Left ventricle myocardium inferior (tissue), 1 donor: ENCODE measurements at regions not wholly inside any gene's neighbourhood (a gene's known extent, or its start where the extent isn't known, plus 50 kb on each side); places are given as distances from the start of the nearest gene placed in this dataset.

Source experiments
- DNase-seq: peaks from one replicate; pipeline ENCODE4 v3.0.0-alpha.2; 2020
- H3K27ac ChIP-seq: fragments of 200-600 bp; replicated peaks from 2 replicates; pipeline ENCODE4 v1.8.0; 2021
- H3K27me3 ChIP-seq: fragments of 200-600 bp; 2 replicates; pipeline ENCODE4 v1.8.0; 2021; ENCODE audit warnings: low read depth
- H3K36me3 ChIP-seq: fragments of 200-600 bp; 2 replicates; pipeline ENCODE4 v1.8.0; 2021
- H3K4me1 ChIP-seq: fragments of 200-600 bp; 2 replicates; pipeline ENCODE4 v1.8.0; 2021
- H3K4me3 ChIP-seq: fragments of 200-600 bp; 2 replicates; pipeline ENCODE4 v1.8.0; 2021; ENCODE audit warnings: mild to moderate bottlenecking, moderate library complexity
- H3K9me3 ChIP-seq: fragments of 200-600 bp; replicated peaks from 2 replicates; pipeline ENCODE4 v1.8.0; 2021
- intact Hi-C: fragments of 100-400 bp; cut with micrococcal nuclease; formaldehyde crosslinking; loops from one replicate; pipeline ENCODE4 v1.11.0; 2022
- TF ChIP-seq, protein P1 (sequence below): fragments of 200-600 bp; IDR thresholded peaks from 2 replicates; pipeline ENCODE4 v1.8.0; 2021; ENCODE audit warnings: antibody characterized with exemption, mild to moderate bottlenecking, borderline replicate concordance
- donor health status: DM: no; HTN: yes; CAD: no; lungs with severe emphysema.

DNA sequence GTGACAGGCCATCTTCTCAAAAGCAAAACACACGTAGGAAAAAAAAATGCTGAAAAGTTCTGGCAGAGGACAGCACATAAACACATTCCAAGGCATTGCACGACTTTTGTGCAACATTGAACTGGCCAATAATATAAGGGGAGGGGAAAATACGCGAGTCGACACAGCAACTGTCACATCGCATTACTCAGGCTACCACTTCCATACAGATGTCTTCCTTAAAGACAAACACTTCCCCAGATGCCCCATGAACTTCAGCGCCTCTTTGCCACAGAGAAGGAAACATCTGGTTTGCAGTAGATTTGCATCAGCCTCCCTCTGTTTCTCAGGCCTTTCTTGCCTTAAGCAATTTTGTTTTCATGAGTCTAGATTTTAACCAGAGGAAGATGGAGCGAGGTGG is 144.4 kb upstream of the IGF1R start:
- intact Hi-C loops, result no loop called here
- no peaks in the 10 kb centered on the region for H3K36me3 ChIP-seq
- H3K4me1 ChIP-seq, result no peaks in the 10 kb centered on the region
- peaks cover 79% of the 10 kb centered on the region for H3K27me3 ChIP-seq
- H3K27ac ChIP-seq, result no peak overlapping the region
- DNase-seq, result no peak
- H3K9me3 ChIP-seq, result peaks cover 18% of the 10 kb centered on the region
- H3K4me3 ChIP-seq, result no peak overlapping the region
- TF ChIP-seq, protein P1, sequence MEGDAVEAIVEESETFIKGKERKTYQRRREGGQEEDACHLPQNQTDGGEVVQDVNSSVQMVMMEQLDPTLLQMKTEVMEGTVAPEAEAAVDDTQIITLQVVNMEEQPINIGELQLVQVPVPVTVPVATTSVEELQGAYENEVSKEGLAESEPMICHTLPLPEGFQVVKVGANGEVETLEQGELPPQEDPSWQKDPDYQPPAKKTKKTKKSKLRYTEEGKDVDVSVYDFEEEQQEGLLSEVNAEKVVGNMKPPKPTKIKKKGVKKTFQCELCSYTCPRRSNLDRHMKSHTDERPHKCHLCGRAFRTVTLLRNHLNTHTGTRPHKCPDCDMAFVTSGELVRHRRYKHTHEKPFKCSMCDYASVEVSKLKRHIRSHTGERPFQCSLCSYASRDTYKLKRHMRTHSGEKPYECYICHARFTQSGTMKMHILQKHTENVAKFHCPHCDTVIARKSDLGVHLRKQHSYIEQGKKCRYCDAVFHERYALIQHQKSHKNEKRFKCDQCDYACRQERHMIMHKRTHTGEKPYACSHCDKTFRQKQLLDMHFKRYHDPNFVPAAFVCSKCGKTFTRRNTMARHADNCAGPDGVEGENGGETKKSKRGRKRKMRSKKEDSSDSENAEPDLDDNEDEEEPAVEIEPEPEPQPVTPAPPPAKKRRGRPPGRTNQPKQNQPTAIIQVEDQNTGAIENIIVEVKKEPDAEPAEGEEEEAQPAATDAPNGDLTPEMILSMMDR, result no peak

DNA sequence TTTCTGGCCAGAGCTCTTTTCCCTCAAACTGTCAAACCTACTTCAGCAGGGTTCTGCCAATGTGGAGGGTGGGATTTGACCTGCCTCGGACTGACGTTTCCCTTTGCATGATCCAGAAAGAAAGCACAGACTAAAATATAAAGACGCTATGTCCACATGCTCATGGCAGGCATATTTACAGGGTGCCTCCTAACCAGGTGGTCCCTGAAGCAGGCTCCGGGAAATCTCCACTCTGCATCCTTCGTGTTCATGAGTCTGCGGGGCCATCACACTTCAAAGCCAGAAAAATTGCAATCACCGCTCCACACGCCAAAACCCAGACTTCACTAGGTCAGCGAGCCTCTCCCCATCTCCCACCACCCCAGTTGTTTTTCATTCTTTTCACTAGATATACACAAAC is 143.3 kb upstream of the IGF1R start:
- H3K27ac ChIP-seq, result no peak overlapping the region
- H3K27me3 ChIP-seq, result peaks cover 89% of the 10 kb centered on the region
- TF ChIP-seq, protein P1, result no peak
- intact Hi-C loops, result no loop called here
- no peaks in the 10 kb centered on the region for H3K36me3 ChIP-seq
- peaks cover 7% of the 10 kb centered on the region for H3K9me3 ChIP-seq
- no peak overlapping the region for H3K4me3 ChIP-seq
- no peaks in the 10 kb centered on the region for H3K4me1 ChIP-seq
- DNase-seq, result no peak

DNA sequence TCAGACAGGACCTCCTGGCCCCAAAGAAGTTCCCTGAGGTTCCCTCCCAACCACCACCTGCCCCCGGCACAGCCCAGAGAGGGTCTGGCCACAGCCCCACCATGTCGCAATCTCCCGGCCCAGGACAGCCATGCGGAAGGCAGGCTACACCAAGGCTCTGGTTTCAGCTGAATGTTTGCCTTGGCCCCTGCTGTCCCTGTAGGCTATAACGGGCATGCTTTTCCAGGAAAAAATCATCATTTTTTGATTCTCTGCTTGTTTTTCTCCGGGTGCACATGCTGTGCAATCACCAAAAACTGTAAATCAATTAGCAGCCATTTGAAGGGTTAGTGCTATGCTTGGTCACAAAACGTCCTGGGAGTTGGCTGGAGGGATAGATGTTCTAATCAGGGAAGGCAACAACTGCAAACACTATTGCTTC is 142.7 kb upstream of the IGF1R start:
- Histone ChIP-seq H3K4me1 (no peaks in the 10 kb centered on the region), H3K27me3 (peaks cover 88% of the 10 kb centered on the region), H3K4me3 (no peak overlapping the region), H3K9me3 (peaks cover 1% of the 10 kb centered on the region), H3K36me3 (no peaks in the 10 kb centered on the region), H3K27ac (no peak overlapping the region)
- intact Hi-C loops, result no loop called here
- DNase-seq, result no peak
- TF ChIP-seq, protein P1, result no peak

DNA sequence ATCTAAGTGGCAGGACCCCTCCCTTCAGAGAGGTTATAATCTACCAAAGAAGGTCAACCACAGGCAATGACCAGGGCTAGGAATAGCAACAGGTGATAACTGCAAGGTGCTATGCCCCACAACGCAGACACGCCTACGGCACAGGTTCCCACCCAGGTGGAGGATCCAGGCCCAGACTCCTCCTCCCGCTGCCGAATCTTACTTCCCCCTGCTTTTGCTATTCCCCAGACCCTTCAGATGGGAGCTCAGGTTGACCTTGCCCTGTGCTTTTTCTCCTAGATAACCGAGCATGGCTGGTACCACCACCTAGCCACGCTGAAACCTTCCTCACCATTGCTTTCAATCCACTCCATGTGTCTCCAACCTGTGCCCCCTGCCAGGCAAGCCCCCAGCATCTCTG is 142.2 kb upstream of the IGF1R start:
- intact Hi-C loops, result no loop called here
- H3K27me3 ChIP-seq, result peaks cover 82% of the 10 kb centered on the region
- H3K27ac ChIP-seq, result no peak overlapping the region
- DNase-seq, result no peak
- no peaks in the 10 kb centered on the region for H3K4me1 ChIP-seq
- no peak overlapping the region for H3K4me3 ChIP-seq
- TF ChIP-seq, protein P1, result no peak
- no peaks in the 10 kb centered on the region for H3K9me3 ChIP-seq
- no peaks in the 10 kb centered on the region for H3K36me3 ChIP-seq

DNA sequence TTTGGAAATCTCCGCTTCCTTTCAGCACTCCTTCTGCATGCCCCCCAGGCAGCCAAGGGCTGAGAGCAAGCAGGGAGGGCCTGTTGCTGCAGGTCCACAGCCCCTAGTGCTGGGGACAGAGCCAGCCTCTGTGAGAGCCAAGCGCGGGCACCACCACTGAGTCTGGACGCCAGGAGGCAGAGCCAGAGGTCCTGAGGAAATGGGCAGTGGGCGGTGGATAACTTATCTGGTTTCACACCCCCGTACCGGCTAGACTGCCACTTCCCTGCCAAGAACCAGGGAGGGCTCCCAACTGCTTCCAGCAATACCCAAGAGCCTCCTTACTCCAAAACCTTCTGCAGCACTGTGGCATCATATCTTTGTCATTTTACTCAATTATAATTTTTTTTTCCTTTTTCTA is 141.6 kb upstream of the IGF1R start:
- intact Hi-C loops, result no loop called here
- Histone ChIP-seq H3K36me3 (no peaks in the 10 kb centered on the region), H3K27ac (no peak overlapping the region), H3K4me3 (no peak overlapping the region), H3K4me1 (no peaks in the 10 kb centered on the region), H3K27me3 (peaks cover 77% of the 10 kb centered on the region), H3K9me3 (no peaks in the 10 kb centered on the region)
- TF ChIP-seq, protein P1, result no peak
- DNase-seq, result no peak
